ENCODE measurements at regions not wholly inside any gene's neighbourhood (a gene's known extent, or its start where the extent isn't known, plus 50 kb on each side); places are given as distances from the start of the nearest gene placed in this dataset.

GRCh38 chr2:217060951-217061547 is 201.2 kb upstream of the TNP1 start:
- no peak overlapping the region for H3K9ac ChIP-seq (ENCODE audit: low read depth in 1 of 3, low read length in 3 of 3)
- peaks cover 3 to 8% (median 5%) of the 10 kb centered on the region in 3 donors for H3K4me1 ChIP-seq (ENCODE audit: control insufficient read depth in 3 of 3, insufficient read depth in 3 of 3, low read length in 3 of 3)
- H3K9me3 ChIP-seq (ENCODE audit: control insufficient read depth in 3 of 3, low read length in 3 of 3) = no peaks in the 10 kb centered on the region
- H3K4me3 ChIP-seq (ENCODE audit: low read length in 3 of 3) = no peak overlapping the region
- no peaks in the 10 kb centered on the region for H3K27me3 ChIP-seq (ENCODE audit: control insufficient read depth in 3 of 3, insufficient read depth in 3 of 3, low read length in 3 of 3)
- no peak overlapping the region for H3K27ac ChIP-seq (ENCODE audit: low read depth, low read length)
- no peaks in the 10 kb centered on the region for H3K36me3 ChIP-seq (ENCODE audit: control insufficient read depth in 3 of 3, insufficient read depth in 3 of 3, low read length in 3 of 3)

DNA sequence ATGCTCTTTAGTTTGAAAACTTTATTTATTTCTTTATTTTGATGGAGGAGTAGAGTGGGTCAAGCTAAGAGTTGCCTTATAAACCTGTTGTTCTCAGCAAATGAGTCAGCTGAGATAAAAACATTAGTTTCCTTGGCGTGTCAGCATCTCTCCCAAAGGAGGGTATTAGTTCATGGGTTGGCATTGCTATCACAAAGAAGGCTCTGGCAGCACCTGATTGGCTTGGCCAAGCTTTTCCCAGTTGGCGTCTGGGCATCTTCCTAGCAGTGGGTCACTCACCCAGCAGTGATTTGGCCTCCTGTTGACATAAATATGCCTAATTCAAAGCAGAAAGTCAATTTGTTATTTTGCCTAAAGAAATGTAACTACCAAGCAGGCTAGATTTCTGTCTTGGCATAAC is 200.7 kb upstream of the TNP1 start:
- H3K9ac ChIP-seq (ENCODE audit: low read depth in 1 of 3, low read length in 3 of 3) = no peak overlapping the region
- no peaks in the 10 kb centered on the region for H3K27me3 ChIP-seq (ENCODE audit: control insufficient read depth in 3 of 3, insufficient read depth in 3 of 3, low read length in 3 of 3)
- peaks cover 3 to 8% (median 5%) of the 10 kb centered on the region in 3 donors for H3K4me1 ChIP-seq (ENCODE audit: control insufficient read depth in 3 of 3, insufficient read depth in 3 of 3, low read length in 3 of 3)
- H3K27ac ChIP-seq (ENCODE audit: low read depth, low read length) = no peak overlapping the region
- H3K36me3 ChIP-seq (ENCODE audit: control insufficient read depth in 3 of 3, insufficient read depth in 3 of 3, low read length in 3 of 3) = no peaks in the 10 kb centered on the region
- no peaks in the 10 kb centered on the region for H3K9me3 ChIP-seq (ENCODE audit: control insufficient read depth in 3 of 3, low read length in 3 of 3)
- no peak overlapping the region for H3K4me3 ChIP-seq (ENCODE audit: low read length in 3 of 3)

DNA sequence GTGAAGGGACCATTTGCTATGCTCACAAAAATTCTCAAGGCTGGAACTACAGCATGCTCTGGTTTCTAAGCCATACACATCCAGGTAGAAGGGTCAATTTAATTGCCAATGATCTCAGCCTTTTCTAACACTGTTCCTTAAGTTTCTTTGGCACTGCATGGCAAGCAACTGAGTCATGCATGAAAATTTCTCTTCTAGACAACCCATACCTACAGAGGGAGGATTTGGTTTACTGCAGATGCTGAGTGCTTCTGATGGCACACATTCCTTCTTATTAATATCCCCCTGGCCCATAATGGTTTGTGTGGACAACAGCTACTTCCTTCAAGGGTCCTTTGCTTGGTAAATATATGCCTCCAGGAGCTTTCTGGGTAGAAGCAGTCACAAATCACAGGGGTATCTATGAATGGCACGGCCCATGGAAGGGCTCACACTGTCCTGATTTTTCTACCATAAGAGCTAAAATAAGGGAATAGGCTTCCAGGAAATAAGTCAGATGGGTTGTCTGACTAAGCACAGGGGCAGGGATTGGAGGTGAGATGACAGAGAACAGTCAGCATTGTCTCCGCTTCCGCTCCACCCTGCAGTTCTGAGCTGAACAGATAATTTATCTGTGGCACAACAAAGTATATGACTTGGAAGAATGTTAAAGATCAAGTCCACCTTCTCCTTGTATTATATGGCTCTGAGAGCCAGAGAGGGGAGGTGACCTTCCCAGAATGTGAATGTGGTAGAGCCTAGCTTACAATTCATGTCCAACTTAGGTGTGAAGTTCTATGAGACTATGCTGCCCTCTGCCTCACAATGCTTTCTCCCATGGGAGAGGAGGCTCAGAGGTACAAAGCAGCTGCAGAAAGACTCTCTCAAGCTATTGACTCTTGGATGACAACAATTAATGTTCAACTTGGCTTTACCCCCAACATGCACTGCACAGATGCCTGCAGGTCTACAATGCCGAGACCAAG is 199.2 kb upstream of the TNP1 start:
- peaks cover 0 to 4% (median 2%) of the 10 kb centered on the region in 3 donors for H3K4me1 ChIP-seq (ENCODE audit: control insufficient read depth in 3 of 3, insufficient read depth in 3 of 3, low read length in 3 of 3)
- no peaks in the 10 kb centered on the region for H3K9me3 ChIP-seq (ENCODE audit: control insufficient read depth in 3 of 3, low read length in 3 of 3)
- no peak overlapping the region for H3K9ac ChIP-seq (ENCODE audit: low read depth in 1 of 3, low read length in 3 of 3)
- H3K27ac ChIP-seq (ENCODE audit: low read depth, low read length) = no peak overlapping the region
- no peak overlapping the region for H3K4me3 ChIP-seq (ENCODE audit: low read length in 3 of 3)
- H3K36me3 ChIP-seq (ENCODE audit: control insufficient read depth in 3 of 3, insufficient read depth in 3 of 3, low read length in 3 of 3) = no peaks in the 10 kb centered on the region
- H3K27me3 ChIP-seq (ENCODE audit: control insufficient read depth in 3 of 3, insufficient read depth in 3 of 3, low read length in 3 of 3) = no peaks in the 10 kb centered on the region

DNA sequence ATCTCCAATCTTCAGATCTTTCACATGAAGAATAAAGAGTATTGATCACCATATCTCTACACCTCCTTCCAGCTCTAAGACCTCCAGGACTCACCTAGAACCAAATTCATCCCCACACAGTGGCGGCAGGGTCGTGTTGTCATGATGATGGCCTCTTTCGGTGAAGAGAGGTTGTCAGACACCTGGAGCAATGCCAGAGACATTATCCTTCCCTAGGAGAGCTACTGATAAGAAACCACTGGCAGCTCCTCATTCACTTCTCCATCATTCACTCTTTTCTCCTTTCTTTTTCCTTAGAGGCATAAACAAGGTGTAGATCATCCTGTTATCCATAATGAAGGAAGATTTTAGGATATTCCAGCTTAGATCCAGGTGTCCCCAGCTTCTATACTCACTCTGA is 197.9 kb upstream of the TNP1 start:
- no peak overlapping the region for H3K4me3 ChIP-seq (ENCODE audit: low read length in 3 of 3)
- H3K9ac ChIP-seq (ENCODE audit: low read depth in 1 of 3, low read length in 3 of 3) = no peak overlapping the region
- H3K9me3 ChIP-seq (ENCODE audit: control insufficient read depth in 3 of 3, low read length in 3 of 3) = no peaks in the 10 kb centered on the region
- no peaks in the 10 kb centered on the region for H3K27me3 ChIP-seq (ENCODE audit: control insufficient read depth in 3 of 3, insufficient read depth in 3 of 3, low read length in 3 of 3)
- peaks cover 3% of the 10 kb centered on the region in 3 donors for H3K4me1 ChIP-seq (ENCODE audit: control insufficient read depth in 3 of 3, insufficient read depth in 3 of 3, low read length in 3 of 3)
- H3K27ac ChIP-seq (ENCODE audit: low read depth, low read length) = no peak overlapping the region
- no peaks in the 10 kb centered on the region for H3K36me3 ChIP-seq (ENCODE audit: control insufficient read depth in 3 of 3, insufficient read depth in 3 of 3, low read length in 3 of 3)

DNA sequence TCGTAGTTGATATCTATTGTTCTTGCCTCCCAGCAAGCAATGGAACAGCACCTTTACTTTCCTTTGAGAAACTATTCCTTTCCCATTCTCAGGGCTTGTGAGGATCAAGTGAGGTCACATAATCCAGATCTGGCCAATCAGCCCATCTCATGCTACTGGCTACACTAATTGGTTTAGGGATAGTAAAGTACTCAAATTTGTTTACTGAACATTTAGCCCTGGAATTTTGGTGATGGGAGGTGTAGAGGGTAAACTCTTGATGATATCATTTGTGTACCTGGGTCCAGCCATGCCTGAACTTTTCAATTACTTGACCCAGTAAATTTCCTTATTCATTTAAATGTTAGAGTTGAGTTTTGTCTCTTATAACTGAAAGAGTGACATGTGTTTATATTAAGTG is 195.8 kb upstream of the TNP1 start:
- Histone ChIP-seq H3K9me3 (ENCODE audit: control insufficient read depth in 3 of 3, low read length in 3 of 3) (no peaks in the 10 kb centered on the region), H3K27ac (ENCODE audit: low read depth, low read length) (no peak overlapping the region), H3K36me3 (ENCODE audit: control insufficient read depth in 3 of 3, insufficient read depth in 3 of 3, low read length in 3 of 3) (no peaks in the 10 kb centered on the region), H3K27me3 (ENCODE audit: control insufficient read depth in 3 of 3, insufficient read depth in 3 of 3, low read length in 3 of 3) (no peaks in the 10 kb centered on the region), H3K9ac (ENCODE audit: low read depth in 1 of 3, low read length in 3 of 3) (no peak overlapping the region), H3K4me3 (ENCODE audit: low read length in 3 of 3) (no peak overlapping the region), H3K4me1 (ENCODE audit: control insufficient read depth in 3 of 3, insufficient read depth in 3 of 3, low read length in 3 of 3) (peaks cover 5 to 7% (median 6%) of the 10 kb centered on the region in 3 donors)

DNA sequence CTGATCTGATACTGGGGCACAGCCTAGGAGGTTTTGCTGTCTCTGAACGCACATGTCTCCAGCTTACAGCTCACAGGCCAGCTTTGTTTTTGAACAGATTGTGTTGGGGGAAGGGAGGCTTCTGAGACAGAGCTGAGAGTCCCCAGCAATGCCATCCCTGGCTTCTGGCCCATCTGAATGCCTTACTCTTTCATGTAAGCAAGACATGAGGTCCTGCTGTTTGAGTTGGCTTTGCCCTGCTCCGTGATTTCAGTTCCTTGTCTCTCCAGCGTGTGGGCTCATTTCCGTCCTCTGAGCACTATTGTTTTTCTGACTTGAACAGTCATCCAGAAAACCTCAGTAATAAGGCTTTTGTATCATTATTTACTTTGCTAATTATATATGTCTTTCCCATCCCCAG is 194.9 kb upstream of the TNP1 start:
- Histone ChIP-seq H3K4me3 (ENCODE audit: low read length in 3 of 3) (no peak overlapping the region), H3K27me3 (ENCODE audit: control insufficient read depth in 3 of 3, insufficient read depth in 3 of 3, low read length in 3 of 3) (no peaks in the 10 kb centered on the region), H3K36me3 (ENCODE audit: control insufficient read depth in 3 of 3, insufficient read depth in 3 of 3, low read length in 3 of 3) (no peaks in the 10 kb centered on the region), H3K9ac (ENCODE audit: low read depth in 1 of 3, low read length in 3 of 3) (no peak overlapping the region), H3K9me3 (ENCODE audit: control insufficient read depth in 3 of 3, low read length in 3 of 3) (no peaks in the 10 kb centered on the region), H3K27ac (ENCODE audit: low read depth, low read length) (no peak overlapping the region), H3K4me1 (ENCODE audit: control insufficient read depth in 3 of 3, insufficient read depth in 3 of 3, low read length in 3 of 3) (peaks cover 6 to 9% (median 9%) of the 10 kb centered on the region in 3 donors)

- H3K4me3 ChIP-seq (ENCODE audit: low read length in 3 of 3) = no peak overlapping the region
- H3K4me1 ChIP-seq (ENCODE audit: control insufficient read depth in 3 of 3, insufficient read depth in 3 of 3, low read length in 3 of 3) = peaks cover 6 to 12% (median 9%) of the 10 kb centered on the region in 3 donors
- H3K9me3 ChIP-seq (ENCODE audit: control insufficient read depth in 3 of 3, low read length in 3 of 3) = no peaks in the 10 kb centered on the region
- H3K9ac ChIP-seq (ENCODE audit: low read depth in 1 of 3, low read length in 3 of 3) = no peak overlapping the region
- H3K36me3 ChIP-seq (ENCODE audit: control insufficient read depth in 3 of 3, insufficient read depth in 3 of 3, low read length in 3 of 3) = no peaks in the 10 kb centered on the region
- H3K27ac ChIP-seq (ENCODE audit: low read depth, low read length) = no peak overlapping the region
- no peaks in the 10 kb centered on the region for H3K27me3 ChIP-seq (ENCODE audit: control insufficient read depth in 3 of 3, insufficient read depth in 3 of 3, low read length in 3 of 3)
These were observed 193.2 kb upstream of the TNP1 start for GRCh38 chr2:217052856-217053577.

GRCh38 chr2:217051416-217051815 is 191.6 kb upstream of the TNP1 start:
- Histone ChIP-seq H3K27ac (ENCODE audit: low read depth, low read length) (no peak overlapping the region), H3K36me3 (ENCODE audit: control insufficient read depth in 3 of 3, insufficient read depth in 3 of 3, low read length in 3 of 3) (no peaks in the 10 kb centered on the region), H3K27me3 (ENCODE audit: control insufficient read depth in 3 of 3, insufficient read depth in 3 of 3, low read length in 3 of 3) (no peaks in the 10 kb centered on the region), H3K4me3 (ENCODE audit: low read length in 3 of 3) (no peak overlapping the region), H3K4me1 (ENCODE audit: control insufficient read depth in 3 of 3, insufficient read depth in 3 of 3, low read length in 3 of 3) (peaks cover 6 to 12% (median 9%) of the 10 kb centered on the region in 3 donors), H3K9me3 (ENCODE audit: control insufficient read depth in 3 of 3, low read length in 3 of 3) (no peaks in the 10 kb centered on the region), H3K9ac (ENCODE audit: low read depth in 1 of 3, low read length in 3 of 3) (no peak overlapping the region)

DNA sequence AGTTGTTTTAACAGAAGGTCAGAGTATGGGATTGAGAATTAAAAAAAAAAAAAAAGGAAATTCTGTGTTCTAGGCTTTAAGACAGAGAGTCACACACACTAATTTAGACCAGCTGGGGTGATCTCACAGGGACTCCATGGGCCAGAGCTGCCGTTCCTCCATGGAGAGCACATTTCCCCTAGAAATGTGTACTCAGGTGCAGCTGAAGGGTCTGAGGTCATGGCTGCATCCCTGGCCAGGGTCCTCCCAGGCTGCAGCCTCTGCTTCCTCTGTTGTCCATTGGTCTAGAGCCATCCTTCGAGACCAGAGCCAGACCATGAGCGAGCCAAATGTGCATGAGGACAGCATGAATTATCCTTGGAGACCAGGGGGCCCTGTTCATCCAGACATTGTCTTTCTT is 190.1 kb upstream of the TNP1 start:
- Histone ChIP-seq H3K4me3 (ENCODE audit: low read length in 3 of 3) (no peak overlapping the region), H3K9me3 (ENCODE audit: control insufficient read depth in 3 of 3, low read length in 3 of 3) (no peaks in the 10 kb centered on the region), H3K9ac (ENCODE audit: low read depth in 1 of 3, low read length in 3 of 3) (no peak overlapping the region), H3K27me3 (ENCODE audit: control insufficient read depth in 3 of 3, insufficient read depth in 3 of 3, low read length in 3 of 3) (no peaks in the 10 kb centered on the region), H3K4me1 (ENCODE audit: control insufficient read depth in 3 of 3, insufficient read depth in 3 of 3, low read length in 3 of 3) (peaks cover 6 to 12% (median 9%) of the 10 kb centered on the region in 3 donors), H3K36me3 (ENCODE audit: control insufficient read depth in 3 of 3, insufficient read depth in 3 of 3, low read length in 3 of 3) (no peaks in the 10 kb centered on the region), H3K27ac (ENCODE audit: low read depth, low read length) (no peak overlapping the region)

DNA sequence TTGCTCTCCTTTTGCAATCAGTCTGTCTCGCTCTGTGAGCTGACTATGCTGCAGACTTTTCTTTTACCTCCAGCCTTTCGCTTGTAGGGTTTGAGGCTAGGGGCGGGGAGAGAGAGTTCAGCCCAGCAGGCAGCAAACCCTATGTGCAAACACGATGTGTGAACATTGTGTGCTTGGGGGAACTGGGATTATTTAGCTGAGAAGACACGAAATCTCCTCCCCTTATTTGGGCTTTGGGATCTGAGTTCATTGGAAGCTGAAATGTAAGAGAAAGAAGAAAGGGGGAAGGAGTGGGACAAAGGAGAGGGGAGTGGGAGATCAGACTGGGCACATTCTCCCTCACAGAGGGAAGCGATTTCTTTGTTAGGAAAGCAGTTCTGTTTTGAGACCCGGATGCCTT is 189.6 kb upstream of the TNP1 start:
- no peak overlapping the region for H3K4me3 ChIP-seq (ENCODE audit: low read length in 3 of 3)
- no peak overlapping the region for H3K27ac ChIP-seq (ENCODE audit: low read depth, low read length)
- no peaks in the 10 kb centered on the region for H3K27me3 ChIP-seq (ENCODE audit: control insufficient read depth in 3 of 3, insufficient read depth in 3 of 3, low read length in 3 of 3)
- no peaks in the 10 kb centered on the region for H3K9me3 ChIP-seq (ENCODE audit: control insufficient read depth in 3 of 3, low read length in 3 of 3)
- H3K4me1 ChIP-seq (ENCODE audit: control insufficient read depth in 3 of 3, insufficient read depth in 3 of 3, low read length in 3 of 3) = peaks cover 3 to 12% (median 9%) of the 10 kb centered on the region in 3 donors
- H3K9ac ChIP-seq (ENCODE audit: low read depth in 1 of 3, low read length in 3 of 3) = no peak overlapping the region
- H3K36me3 ChIP-seq (ENCODE audit: control insufficient read depth in 3 of 3, insufficient read depth in 3 of 3, low read length in 3 of 3) = no peaks in the 10 kb centered on the region
